ENCODE measurements at regions not wholly inside any gene's neighbourhood (a gene's known extent, or its start where the extent isn't known, plus 50 kb on each side); places are given as distances from the start of the nearest gene placed in this dataset.

DNA sequence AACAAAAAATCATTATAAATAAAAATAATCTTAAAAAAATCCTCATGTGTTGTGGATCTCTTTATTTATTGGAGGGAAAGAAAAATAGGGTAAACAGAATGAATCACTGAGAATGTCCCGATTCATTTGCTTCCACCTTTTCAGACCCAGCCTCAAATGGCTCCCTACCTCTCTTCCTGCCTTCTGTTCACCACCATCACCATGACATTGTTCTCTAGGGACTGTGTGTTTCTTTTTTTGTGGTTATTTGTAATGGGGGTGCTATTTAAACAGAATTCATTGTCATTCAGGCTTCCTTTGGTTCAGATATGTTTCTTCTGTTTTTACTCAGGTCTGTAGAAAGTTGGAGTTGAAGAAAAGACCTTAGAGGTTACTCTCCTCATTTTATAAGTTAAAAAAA is 198.2 kb downstream of the KIF4B start:
- no peak for DNase-seq

GRCh38 chr5:155222393-155222792 is 208.8 kb downstream of the KIF4B start:
- DNase-seq = no peak

- no peak for DNase-seq
These were observed 215.6 kb downstream of the KIF4B start for GRCh38 chr5:155229135-155229534.

- no peak for DNase-seq
These were observed 226.2 kb downstream of the KIF4B start for GRCh38 chr5:155239803-155240202.

DNA sequence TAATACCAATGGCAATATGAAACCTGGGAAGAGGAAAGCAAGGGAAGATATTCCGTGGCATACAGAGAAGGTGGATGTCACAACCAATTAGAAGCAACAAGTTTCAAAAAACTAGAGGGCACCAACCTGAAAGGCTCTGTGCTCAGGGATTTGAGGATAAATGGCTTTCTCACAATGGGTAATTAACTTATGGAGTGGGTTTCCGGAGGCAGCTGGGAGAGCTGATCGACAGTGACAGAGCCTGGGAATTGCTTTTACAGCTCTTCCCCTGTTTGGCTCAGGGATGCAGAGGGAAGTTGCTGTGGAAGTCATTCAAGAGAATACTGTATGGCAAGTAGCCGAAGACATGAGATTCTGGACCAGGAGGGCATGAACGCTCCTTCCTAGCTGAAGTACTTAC is 237.0 kb downstream of the KIF4B start:
- DNase-seq = no peak

- no peak for DNase-seq
These were observed 238.5 kb downstream of the KIF4B start for GRCh38 chr5:155252025-155252424.

DNA sequence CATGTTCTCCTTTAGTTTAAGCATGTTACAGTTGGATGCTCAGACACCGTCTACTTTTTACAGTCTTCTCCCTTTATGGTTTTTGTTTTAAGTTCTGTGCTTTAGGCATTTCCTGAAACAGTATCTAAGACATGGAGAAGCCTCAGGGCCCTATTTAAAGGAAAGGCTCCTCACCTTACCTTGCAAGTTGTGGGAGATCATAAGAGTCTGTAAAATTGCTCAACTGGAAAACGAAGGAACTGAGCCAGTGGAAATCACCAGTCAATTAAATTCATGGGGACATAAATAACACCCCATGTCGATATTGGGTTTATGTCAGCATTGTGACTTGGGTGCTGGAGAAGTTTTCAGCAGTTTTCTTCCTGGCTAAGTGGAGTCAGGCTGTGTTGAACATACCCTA is 239.2 kb downstream of the KIF4B start:
- DNase-seq = no peak

GRCh38 chr5:155254399-155254798 is 240.8 kb downstream of the KIF4B start:
- DNase-seq = no peak

DNA sequence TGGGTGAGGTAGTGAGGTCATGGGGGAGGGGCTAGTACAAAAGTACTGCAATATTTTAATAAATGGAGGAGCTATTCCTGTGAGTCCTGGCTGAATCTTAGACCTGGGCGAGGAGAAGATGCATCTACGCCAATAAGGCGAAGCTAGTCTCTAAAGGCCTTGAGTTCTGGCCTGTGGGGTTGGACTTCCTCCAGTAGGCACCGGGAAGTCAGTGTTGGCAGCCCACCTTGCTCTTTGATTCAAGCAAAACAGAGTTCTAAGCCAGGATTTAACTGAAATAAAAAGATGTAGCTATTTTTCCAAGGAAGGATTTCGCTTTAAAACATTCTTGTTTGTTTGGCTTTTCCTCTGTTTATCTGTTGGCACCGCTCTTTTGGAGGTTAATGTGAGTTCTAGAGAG is 244.6 kb downstream of the KIF4B start:
- DNase-seq = no peak

GRCh38 chr5:155259648-155260047 is 246.1 kb downstream of the KIF4B start:
- no peak for DNase-seq

DNA sequence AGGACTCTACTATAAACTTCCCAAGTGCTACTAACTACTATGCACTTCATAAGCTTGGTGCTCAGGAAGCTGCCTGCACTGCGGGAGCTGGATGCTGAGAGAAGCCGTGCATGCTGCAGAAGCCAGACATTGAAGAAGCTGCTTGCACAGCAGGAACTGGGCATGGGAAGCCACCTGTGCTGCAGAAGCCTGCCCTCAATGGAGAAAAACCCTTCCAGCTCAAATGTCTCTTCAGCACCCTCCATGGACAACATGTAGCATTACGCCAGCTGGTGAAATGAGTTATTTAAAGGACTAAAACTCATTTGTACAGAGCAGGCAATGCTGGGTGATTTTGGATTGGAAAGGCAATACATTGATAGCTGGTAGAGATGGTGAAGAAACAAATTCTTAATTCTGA is 247.2 kb downstream of the KIF4B start:
- DNase-seq = no peak

GRCh38 chr5:155263381-155263780 is 249.8 kb downstream of the KIF4B start:
- DNase-seq = no peak

DNA sequence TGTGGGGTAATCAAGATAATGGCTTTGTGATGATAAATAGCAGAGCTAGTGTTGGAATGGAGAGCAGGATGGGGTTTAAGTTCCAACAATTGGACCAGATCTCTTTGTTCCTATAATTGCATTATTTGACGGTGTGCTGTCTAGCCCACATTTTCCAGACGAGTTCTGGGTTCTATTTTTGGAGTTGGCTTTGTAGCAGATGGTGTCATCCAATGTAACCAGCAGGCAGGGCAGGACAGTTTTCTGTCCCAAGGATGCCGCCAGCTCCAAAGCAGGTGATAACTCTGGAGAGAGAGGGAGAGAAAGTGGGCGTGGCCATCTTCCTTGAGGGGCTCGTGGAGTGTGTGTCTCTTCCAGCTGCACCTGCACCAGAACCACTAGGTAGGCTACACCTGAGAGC is 251.3 kb downstream of the KIF4B start:
- no peak for DNase-seq

- DNase-seq = no peak
These were observed 255.3 kb downstream of the KIF4B start for GRCh38 chr5:155268770-155269425.

DNA sequence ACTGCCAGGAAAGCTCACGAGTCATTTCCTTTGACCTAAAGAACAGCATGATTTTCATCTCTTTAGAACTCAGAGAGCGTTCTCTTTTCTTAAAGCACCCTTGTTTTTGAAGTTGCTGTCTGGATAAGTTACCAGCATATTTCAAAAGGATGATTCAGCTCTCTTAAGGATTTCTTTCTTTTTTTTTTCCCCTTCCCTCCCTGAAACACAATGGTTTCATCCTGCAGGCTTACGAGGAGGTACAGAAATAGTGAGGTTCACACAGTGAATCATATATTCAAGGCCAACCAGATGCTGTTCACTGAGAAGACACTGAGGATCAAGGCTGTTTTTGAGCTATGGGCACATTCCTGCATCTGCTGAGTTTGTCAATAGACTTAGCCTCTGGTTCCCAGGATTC is 257.2 kb downstream of the KIF4B start:
- DNase-seq = no peak

DNA sequence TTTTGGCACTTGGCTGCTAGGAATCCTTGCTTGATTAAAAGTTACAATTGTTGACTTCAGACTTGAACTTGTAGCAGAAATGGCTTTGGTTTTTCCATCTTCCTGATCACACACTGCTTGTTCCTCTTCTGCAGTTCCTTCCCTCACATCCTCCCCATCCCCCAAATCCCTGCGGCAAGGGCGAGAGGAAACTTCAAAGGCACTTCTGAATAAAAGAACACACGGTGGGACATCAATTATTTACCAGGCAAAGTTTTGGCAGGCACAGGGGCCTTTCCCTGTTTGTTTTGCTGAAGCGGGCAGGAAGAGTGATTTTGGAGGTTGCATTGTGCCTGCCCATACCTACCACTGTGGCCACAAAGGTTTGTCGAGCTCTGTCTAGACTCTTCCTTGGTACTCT is 260.9 kb downstream of the KIF4B start:
- DNase-seq = no peak

DNA sequence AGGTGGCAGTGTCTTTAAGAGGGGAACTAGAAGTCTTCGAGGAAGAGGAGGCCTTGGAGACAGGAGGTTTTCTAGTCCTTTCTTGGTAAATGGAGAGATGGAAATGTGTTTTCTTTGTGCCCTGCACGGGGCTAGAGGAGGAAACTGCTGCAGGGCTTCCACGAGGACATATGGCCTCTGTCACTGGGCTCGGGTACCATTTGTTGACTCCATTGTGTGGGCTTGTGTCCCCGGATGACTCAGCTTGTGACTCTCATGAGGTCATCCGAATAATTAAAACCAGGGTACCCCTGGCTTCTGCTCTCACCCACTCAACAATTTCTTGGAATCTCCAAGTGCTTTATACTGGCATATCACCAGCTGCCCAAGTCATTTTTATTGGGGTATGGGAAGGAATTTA is 261.7 kb downstream of the KIF4B start:
- DNase-seq = no peak

GRCh38 chr5:155276231-155276630 is 262.7 kb downstream of the KIF4B start:
- no peak for DNase-seq

- DNase-seq = no peak
These were observed 265.0 kb downstream of the KIF4B start for GRCh38 chr5:155278532-155278931.

GRCh38 chr5:155282503-155283107 is 269.1 kb downstream of the KIF4B start:
- no peak for DNase-seq

GRCh38 chr5:155285706-155286105 is 272.2 kb downstream of the KIF4B start:
- DNase-seq = no peak

DNA sequence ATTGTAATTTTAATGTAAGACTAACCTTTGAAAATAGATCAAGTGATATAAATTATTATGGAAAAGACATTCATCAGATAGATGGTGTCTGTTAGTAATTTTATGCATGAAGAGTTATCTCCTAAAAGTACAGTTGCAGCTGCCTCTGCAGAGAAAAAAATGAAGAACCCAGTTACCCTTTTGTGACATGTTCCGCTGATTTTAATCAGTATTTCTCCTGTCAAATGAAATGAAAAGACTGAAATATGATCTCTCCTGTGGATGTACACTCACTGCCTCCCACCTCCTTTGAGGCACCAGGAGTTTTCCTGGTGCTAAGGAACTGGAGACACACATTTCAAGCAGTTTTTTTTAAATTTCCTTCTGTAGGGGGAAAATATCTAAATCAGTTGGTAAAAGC is 277.4 kb downstream of the KIF4B start:
- no peak for DNase-seq

DNA sequence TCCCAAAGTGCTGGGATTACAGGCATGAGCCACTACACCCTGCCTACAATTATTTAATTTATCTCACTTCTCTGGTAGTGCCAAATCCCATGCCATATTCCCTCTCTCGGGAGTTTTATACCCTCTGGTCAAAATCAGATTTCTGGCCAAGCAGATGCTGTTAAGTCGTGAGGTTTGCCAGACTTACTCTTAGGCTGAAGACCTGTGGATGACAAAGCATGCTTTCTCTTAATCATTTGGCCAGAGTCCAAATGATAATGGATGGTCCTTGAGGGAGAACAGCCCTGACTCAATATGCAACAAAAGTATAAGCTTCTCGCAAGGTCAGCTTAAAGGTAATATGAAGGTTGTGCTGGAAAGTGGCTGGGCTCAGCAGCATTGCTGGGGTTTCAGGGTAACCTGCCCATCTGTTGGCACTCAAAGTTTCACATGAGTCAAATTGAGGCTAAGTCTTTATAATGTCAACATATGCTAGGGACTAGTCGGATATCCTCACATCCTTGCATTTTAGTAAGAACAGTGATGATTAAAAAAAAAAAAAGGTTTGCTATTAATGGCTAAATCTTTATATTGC is 280.1 kb downstream of the KIF4B start:
- DNase-seq = no peak

- DNase-seq = no peak
These were observed 281.6 kb downstream of the KIF4B start for GRCh38 chr5:155295111-155295510.
